GM23338 (cell line): ENCODE measurements at regions not wholly inside any gene's neighbourhood (a gene's known extent, or its start where the extent isn't known, plus 50 kb on each side); places are given as distances from the start of the nearest gene placed in this dataset.
A peak's percentile ranks its signal among the peaks of the same experiment; 100 is the strongest.

Source experiments
- ATAC-seq: fragments of 200-7000 bp; cut with Tn5 transposase; 3 replicates; pipeline ENCODE4 v1.9.1; 2020
- DNase-seq: peaks from one replicate; pipeline ENCODE4 v3.0.0-alpha.2; 2015; ENCODE audit warnings: low spot score
- H2AFZ ChIP-seq: fragments of 200-600 bp; sonication (generic); 2 replicates; pipeline ENCODE4 v1.8.0; 2016; ENCODE audit warnings: antibody characterized with exemption, mild to moderate bottlenecking, moderate library complexity
- H3F3A ChIP-seq: fragments of 200-600 bp; sonication (generic); replicated peaks from 2 replicates; pipeline ENCODE4 v1.8.0; 2017; ENCODE audit warnings: antibody characterized with exemption, mixed run types, low read depth
- H3K27ac ChIP-seq: fragments of 200-600 bp; sonication (generic); 2 replicates; pipeline ENCODE4 v1.6.1; 2016; ENCODE audit warnings: low read depth
- H3K27me3 ChIP-seq: fragments of 200-600 bp; sonication (generic); 2 replicates; pipeline ENCODE4 v1.8.0; 2016; ENCODE audit warnings: mild to moderate bottlenecking, mixed run types, moderate library complexity; ENCODE audit not compliant: insufficient read depth
- H3K36me3 ChIP-seq: fragments of 200-600 bp; sonication (generic); 2 replicates; pipeline ENCODE4 v1.8.0; 2016; ENCODE audit warnings: mild to moderate bottlenecking; ENCODE audit not compliant: insufficient read depth
- H3K4me1 ChIP-seq: fragments of 200-600 bp; sonication (generic); 2 replicates; pipeline ENCODE4 v1.8.0; 2016; ENCODE audit warnings: mild to moderate bottlenecking, moderate library complexity; ENCODE audit not compliant: insufficient read depth
- H3K4me2 ChIP-seq: fragments of 200-600 bp; sonication (generic); 2 replicates; pipeline ENCODE4 v1.7.1; 2017; ENCODE audit warnings: mixed run types
- H3K4me3 ChIP-seq: fragments of 200-600 bp; sonication (generic); 2 replicates; pipeline ENCODE4 v1.6.1; 2016; ENCODE audit warnings: mixed run types
- H3K79me2 ChIP-seq: fragments of 200-600 bp; sonication (generic); replicated peaks from 2 replicates; pipeline ENCODE4 v1.8.0; 2017; ENCODE audit warnings: mild to moderate bottlenecking; ENCODE audit not compliant: insufficient read depth
- H3K9me2 ChIP-seq: fragments of 200-600 bp; sonication (generic); 2 replicates; pipeline ENCODE4 v1.8.0; 2017; ENCODE audit not compliant: insufficient read depth
- H4K20me1 ChIP-seq: fragments of 200-600 bp; sonication (generic); replicated peaks from 2 replicates; pipeline ENCODE4 v1.8.0; 2017; ENCODE audit warnings: mild to moderate bottlenecking; ENCODE audit not compliant: insufficient read depth
- H3K27ac Mint-ChIP-seq: 2 replicates; pipeline ENCODE4 v1.8.0; 2020; ENCODE audit warnings: inconsistent platforms, mild to moderate bottlenecking, moderate library complexity, mixed read lengths
- H3K27me3 Mint-ChIP-seq: 3 replicates; pipeline ENCODE4 v1.8.0; 2022; ENCODE audit warnings: low read depth, mild to moderate bottlenecking, moderate library complexity, mixed read lengths, inconsistent platforms; ENCODE audit not compliant: insufficient read depth, poor library complexity
- H3K36me3 Mint-ChIP-seq: 3 replicates; pipeline ENCODE4 v1.8.0; 2021; ENCODE audit warnings: low read depth, mild to moderate bottlenecking, inconsistent platforms, moderate library complexity, mixed read lengths
- H3K4me1 Mint-ChIP-seq: 3 replicates; pipeline ENCODE4 v1.8.0; 2020; ENCODE audit warnings: mild to moderate bottlenecking, inconsistent platforms, mixed read lengths
- H3K4me3 Mint-ChIP-seq: 3 replicates; pipeline ENCODE4 v1.8.0; 2021; ENCODE audit warnings: moderate library complexity, mild to moderate bottlenecking, inconsistent platforms, mixed read lengths
- H3K9me3 Mint-ChIP-seq: 3 replicates; pipeline ENCODE4 v1.8.0; 2020; ENCODE audit warnings: moderate library complexity, mild to moderate bottlenecking, inconsistent platforms, mixed read lengths
- CREB1 ChIP-seq: fragments of 250-450 bp; sonication (Bioruptor Pico); IDR thresholded peaks from 2 replicates; pipeline ENCODE4 v1.5.0; 2020; ENCODE audit warnings: low read depth, mild to moderate bottlenecking, moderate library complexity
- EZH2 ChIP-seq: fragments of 200-600 bp; sonication (generic); IDR thresholded peaks from one replicate; pipeline ENCODE4 v1.8.0; 2017; ENCODE audit warnings: antibody characterized with exemption, mild to moderate bottlenecking, low read depth; ENCODE audit not compliant: unreplicated experiment
- EZH2phosphoT487 ChIP-seq: fragments of 200-600 bp; sonication (generic); IDR thresholded peaks from one replicate; pipeline ENCODE4 v1.8.1; 2018; ENCODE audit warnings: antibody characterized with exemption; ENCODE audit not compliant: unreplicated experiment
- JUNB ChIP-seq: IDR thresholded peaks from one replicate; pipeline ENCODE4 v1.6.1; 2016; ENCODE audit warnings: antibody characterized with exemption; ENCODE audit not compliant: unreplicated experiment
- NANOG ChIP-seq: IDR thresholded peaks from 2 replicates; pipeline ENCODE4 v1.6.1; 2016; ENCODE audit warnings: antibody characterized with exemption, borderline replicate concordance
- POLR2AphosphoS5 ChIP-seq: IDR thresholded peaks from 2 replicates; pipeline ENCODE4 v1.6.1; 2016; ENCODE audit warnings: antibody characterized with exemption, low read depth
- STAT1 ChIP-seq: IDR thresholded peaks from one replicate; pipeline ENCODE4 v1.6.1; 2016; ENCODE audit warnings: antibody characterized with exemption; ENCODE audit not compliant: unreplicated experiment
- ZNF114 ChIP-seq: fragments of 250-450 bp; sonication (Bioruptor Pico); IDR thresholded peaks from 2 replicates; pipeline ENCODE4 v1.5.0; 2020; ENCODE audit warnings: mild to moderate bottlenecking, moderate library complexity
- ZNF331 ChIP-seq: fragments of 250-450 bp; sonication (Bioruptor Pico); IDR thresholded peaks from 2 replicates; pipeline ENCODE4 v1.5.0; 2020; ENCODE audit warnings: low read depth, mild to moderate bottlenecking, moderate library complexity
- ZNF462 ChIP-seq: fragments of 250-450 bp; sonication (Bioruptor Pico); IDR thresholded peaks from 2 replicates; pipeline ENCODE4 v1.5.0; 2020; ENCODE audit warnings: mild to moderate bottlenecking, moderate library complexity
- TF ChIP-seq, protein P1 (sequence below), 2 experiments: fragments of 200-600 bp in 1 of 2; sonication (generic) in 1 of 2; conservative IDR thresholded peaks; 2 replicates each; pipeline versions ENCODE4 v1.5.1 to v1.6.1; 2016 to 2017; ENCODE audit warnings: antibody characterized with exemption in 2 of 2, low read depth in 2 of 2, mild to moderate bottlenecking in 2 of 2, moderate library complexity in 1 of 2
- TF ChIP-seq, protein P2 (sequence below): IDR thresholded peaks from 2 replicates; pipeline ENCODE4 v1.6.1; 2016; ENCODE audit warnings: antibody characterized with exemption
- TF ChIP-seq, protein P3 (sequence below): IDR thresholded peaks from one replicate; pipeline ENCODE4 v1.6.1; 2018; ENCODE audit warnings: antibody characterized with exemption; ENCODE audit not compliant: unreplicated experiment

GRCh38 chr7:117946151-117946633, 73.0 kb upstream of the CTTNBP2 start:
- no peaks in the 10 kb centered on the region for H4K20me1 ChIP-seq
- no peaks in the 10 kb centered on the region for H3K27me3 ChIP-seq
- 0 out of 3 replicates have a peak, but pooled peaks cover 2% of the 10 kb centered on the region for H3K36me3 Mint-ChIP-seq
- H3K4me1 ChIP-seq: peaks cover 9% of the 10 kb centered on the region; the same call in 1 of the 2 replicates
- H3F3A ChIP-seq: no peaks in the 10 kb centered on the region
- H3K4me1 Mint-ChIP-seq: peaks cover 7% of the 10 kb centered on the region; the same call in 2 of the 3 replicates
- H2AFZ ChIP-seq: peak overlapping the region; percentile 35; the same call in 1 of the 2 replicates
- peaks cover 4% of the 10 kb centered on the region for H3K9me2 ChIP-seq
- H3K9me3 Mint-ChIP-seq: no peaks in the 10 kb centered on the region
- H3K27ac ChIP-seq: no peak overlapping the region
- TF ChIP-seq, protein P1, sequence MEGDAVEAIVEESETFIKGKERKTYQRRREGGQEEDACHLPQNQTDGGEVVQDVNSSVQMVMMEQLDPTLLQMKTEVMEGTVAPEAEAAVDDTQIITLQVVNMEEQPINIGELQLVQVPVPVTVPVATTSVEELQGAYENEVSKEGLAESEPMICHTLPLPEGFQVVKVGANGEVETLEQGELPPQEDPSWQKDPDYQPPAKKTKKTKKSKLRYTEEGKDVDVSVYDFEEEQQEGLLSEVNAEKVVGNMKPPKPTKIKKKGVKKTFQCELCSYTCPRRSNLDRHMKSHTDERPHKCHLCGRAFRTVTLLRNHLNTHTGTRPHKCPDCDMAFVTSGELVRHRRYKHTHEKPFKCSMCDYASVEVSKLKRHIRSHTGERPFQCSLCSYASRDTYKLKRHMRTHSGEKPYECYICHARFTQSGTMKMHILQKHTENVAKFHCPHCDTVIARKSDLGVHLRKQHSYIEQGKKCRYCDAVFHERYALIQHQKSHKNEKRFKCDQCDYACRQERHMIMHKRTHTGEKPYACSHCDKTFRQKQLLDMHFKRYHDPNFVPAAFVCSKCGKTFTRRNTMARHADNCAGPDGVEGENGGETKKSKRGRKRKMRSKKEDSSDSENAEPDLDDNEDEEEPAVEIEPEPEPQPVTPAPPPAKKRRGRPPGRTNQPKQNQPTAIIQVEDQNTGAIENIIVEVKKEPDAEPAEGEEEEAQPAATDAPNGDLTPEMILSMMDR (conservative IDR thresholded peaks at IDR 0.05; ENCODE audit: low read depth in 2 of 2): no peak
- TF ChIP-seq POLR2AphosphoS5: no peak
- no peak for TF ChIP-seq EZH2phosphoT487
- TF ChIP-seq EZH2: no peak
- TF ChIP-seq, protein P2, sequence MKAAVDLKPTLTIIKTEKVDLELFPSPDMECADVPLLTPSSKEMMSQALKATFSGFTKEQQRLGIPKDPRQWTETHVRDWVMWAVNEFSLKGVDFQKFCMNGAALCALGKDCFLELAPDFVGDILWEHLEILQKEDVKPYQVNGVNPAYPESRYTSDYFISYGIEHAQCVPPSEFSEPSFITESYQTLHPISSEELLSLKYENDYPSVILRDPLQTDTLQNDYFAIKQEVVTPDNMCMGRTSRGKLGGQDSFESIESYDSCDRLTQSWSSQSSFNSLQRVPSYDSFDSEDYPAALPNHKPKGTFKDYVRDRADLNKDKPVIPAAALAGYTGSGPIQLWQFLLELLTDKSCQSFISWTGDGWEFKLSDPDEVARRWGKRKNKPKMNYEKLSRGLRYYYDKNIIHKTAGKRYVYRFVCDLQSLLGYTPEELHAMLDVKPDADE: no peak
- no peak for TF ChIP-seq JUNB
- TF ChIP-seq NANOG: no peak
- no peak for TF ChIP-seq STAT1
- TF ChIP-seq, protein P3, sequence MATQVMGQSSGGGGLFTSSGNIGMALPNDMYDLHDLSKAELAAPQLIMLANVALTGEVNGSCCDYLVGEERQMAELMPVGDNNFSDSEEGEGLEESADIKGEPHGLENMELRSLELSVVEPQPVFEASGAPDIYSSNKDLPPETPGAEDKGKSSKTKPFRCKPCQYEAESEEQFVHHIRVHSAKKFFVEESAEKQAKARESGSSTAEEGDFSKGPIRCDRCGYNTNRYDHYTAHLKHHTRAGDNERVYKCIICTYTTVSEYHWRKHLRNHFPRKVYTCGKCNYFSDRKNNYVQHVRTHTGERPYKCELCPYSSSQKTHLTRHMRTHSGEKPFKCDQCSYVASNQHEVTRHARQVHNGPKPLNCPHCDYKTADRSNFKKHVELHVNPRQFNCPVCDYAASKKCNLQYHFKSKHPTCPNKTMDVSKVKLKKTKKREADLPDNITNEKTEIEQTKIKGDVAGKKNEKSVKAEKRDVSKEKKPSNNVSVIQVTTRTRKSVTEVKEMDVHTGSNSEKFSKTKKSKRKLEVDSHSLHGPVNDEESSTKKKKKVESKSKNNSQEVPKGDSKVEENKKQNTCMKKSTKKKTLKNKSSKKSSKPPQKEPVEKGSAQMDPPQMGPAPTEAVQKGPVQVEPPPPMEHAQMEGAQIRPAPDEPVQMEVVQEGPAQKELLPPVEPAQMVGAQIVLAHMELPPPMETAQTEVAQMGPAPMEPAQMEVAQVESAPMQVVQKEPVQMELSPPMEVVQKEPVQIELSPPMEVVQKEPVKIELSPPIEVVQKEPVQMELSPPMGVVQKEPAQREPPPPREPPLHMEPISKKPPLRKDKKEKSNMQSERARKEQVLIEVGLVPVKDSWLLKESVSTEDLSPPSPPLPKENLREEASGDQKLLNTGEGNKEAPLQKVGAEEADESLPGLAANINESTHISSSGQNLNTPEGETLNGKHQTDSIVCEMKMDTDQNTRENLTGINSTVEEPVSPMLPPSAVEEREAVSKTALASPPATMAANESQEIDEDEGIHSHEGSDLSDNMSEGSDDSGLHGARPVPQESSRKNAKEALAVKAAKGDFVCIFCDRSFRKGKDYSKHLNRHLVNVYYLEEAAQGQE: no peak
- TF ChIP-seq ZNF331 (CRISPR knock-in tag): no peak
- no peak for TF ChIP-seq CREB1 (CRISPR knock-in tag)
- TF ChIP-seq ZNF462 (CRISPR knock-in tag): no peak
- no peak for TF ChIP-seq ZNF114
- ATAC-seq (peak; percentile 66), DNase-seq (peak; percentile 30)
- no peaks in the 10 kb centered on the region for H3K79me2 ChIP-seq
- H3K36me3 ChIP-seq: no peaks in the 10 kb centered on the region
- H3K27me3 Mint-ChIP-seq: peaks cover 1% of the 10 kb centered on the region
- H3K4me3 ChIP-seq: no peak overlapping the region
- 0 out of 2 replicates have a peak overlapping the region, but pooled peaks have one; percentile 20 for H3K4me2 ChIP-seq
- H3K27ac Mint-ChIP-seq: no peak overlapping the region
- H3K4me3 Mint-ChIP-seq: no peak overlapping the region
